Kidney glomerular epithelial cell (primary cell): ENCODE measurements at regions not wholly inside any gene's neighbourhood (a gene's known extent, or its start where the extent isn't known, plus 50 kb on each side); places are given as distances from the start of the nearest gene placed in this dataset.
"Not testable (repeated sequence)": the region's sequence is repeated elsewhere in the genome, so short reads cannot be mapped to it uniquely, and the experiment has no call there.

Experiments
- DNase-seq: peaks from one replicate; lab custom pipeline; 2025; lab: John Stamatoyannopoulos, UW

GRCh38 chr5:97931829-97932228 lies 748.8 kb upstream of the RIOK2 start:
- DNase-seq = no peak

- no peak for DNase-seq
Observed at GRCh38 chr5:97936231-97936630, 753.2 kb upstream of the RIOK2 start.

- no peak for DNase-seq
Observed at GRCh38 chr5:97937846-97938245, 754.8 kb upstream of the RIOK2 start.

GRCh38 chr5:97943036-97943435 lies 760.0 kb upstream of the RIOK2 start:
- no peak for DNase-seq

- no peak for DNase-seq
Observed at GRCh38 chr5:97951139-97951538, 768.1 kb upstream of the RIOK2 start.

- no peak for DNase-seq
Observed at GRCh38 chr5:97955450-97955849, 772.4 kb upstream of the RIOK2 start.

GRCh38 chr5:97967292-97967691 lies 784.2 kb upstream of the RIOK2 start:
- no peak for DNase-seq

GRCh38 chr5:97968346-97968745 lies 785.3 kb upstream of the RIOK2 start:
- no peak for DNase-seq

- DNase-seq = no peak
Observed at GRCh38 chr5:97979740-97980139, 793.7 kb upstream of the RGMB start.

- no peak for DNase-seq
Observed at GRCh38 chr5:97980291-97980690, 793.2 kb upstream of the RGMB start.

GRCh38 chr5:97986069-97986468 lies 787.4 kb upstream of the RGMB start:
- no peak for DNase-seq

- DNase-seq = no peak
Observed at GRCh38 chr5:97991236-97991635, 782.2 kb upstream of the RGMB start.

GRCh38 chr5:97998941-97999340 lies 774.5 kb upstream of the RGMB start:
- no peak for DNase-seq

- no peak for DNase-seq
Observed at GRCh38 chr5:98004463-98004862, 769.0 kb upstream of the RGMB start.

- DNase-seq = no peak
Observed at GRCh38 chr5:98016771-98017170, 756.7 kb upstream of the RGMB start.

- not testable (repeated sequence) for DNase-seq
Observed at GRCh38 chr5:98030273-98030672, 743.2 kb upstream of the RGMB start.

GRCh38 chr5:98031036-98031435 lies 742.4 kb upstream of the RGMB start:
- DNase-seq = not testable (repeated sequence)

- no peak for DNase-seq
Observed at GRCh38 chr5:98031496-98031895, 742.0 kb upstream of the RGMB start.

- DNase-seq = no peak
Observed at GRCh38 chr5:98031926-98032325, 741.5 kb upstream of the RGMB start.

GRCh38 chr5:98041661-98042060 lies 731.8 kb upstream of the RGMB start:
- DNase-seq = no peak

- no peak for DNase-seq
Observed at GRCh38 chr5:98042521-98042920, 730.9 kb upstream of the RGMB start.

- no peak for DNase-seq
Observed at GRCh38 chr5:98042961-98043360, 730.5 kb upstream of the RGMB start.

GRCh38 chr5:98050583-98050982 lies 722.9 kb upstream of the RGMB start:
- DNase-seq = no peak

- DNase-seq = no peak
Observed at GRCh38 chr5:98053170-98053569, 720.3 kb upstream of the RGMB start.

GRCh38 chr5:98060148-98060547 lies 713.3 kb upstream of the RGMB start:
- no peak for DNase-seq
